ENCODE measurements at regions not wholly inside any gene's neighbourhood (a gene's known extent, or its start where the extent isn't known, plus 50 kb on each side); places are given as distances from the start of the nearest gene placed in this dataset.

GRCh38 chr5:52498607-52499006, 289.1 kb upstream of the ITGA1 start:
- no peak overlapping the region for H3K27ac ChIP-seq
- no peaks in the 10 kb centered on the region for H3K9me3 ChIP-seq
- no peak overlapping the region for H3K4me3 ChIP-seq
- no peak for ATAC-seq
- H3K27me3 ChIP-seq, result no peaks in the 10 kb centered on the region
- TF ChIP-seq EP300 (IDR thresholded peaks at IDR 0.05) (no peak), CTCF (IDR thresholded peaks at IDR 0.05) (no peak), POLR2AphosphoS5 (IDR thresholded peaks at IDR 0.05) (no peak), POLR2A (IDR thresholded peaks at IDR 0.05) (no peak)
- no peaks in the 10 kb centered on the region for H3K36me3 ChIP-seq
- no peaks in the 10 kb centered on the region for H3K4me1 ChIP-seq

- WGBS, 2 donors (ENCODE audit: low coverage in 1 of 2), result 84 to 90% methylated on average over 5 of the region's 5 CpGs
- TF ChIP-seq POLR2A (IDR thresholded peaks at IDR 0.05) (no peak), POLR2AphosphoS5 (IDR thresholded peaks at IDR 0.05) (no peak), EP300 (IDR thresholded peaks at IDR 0.05) (no peak), CTCF (IDR thresholded peaks at IDR 0.05) (no peak)
- Histone ChIP-seq H3K4me3 (no peak overlapping the region), H3K36me3 (no peaks in the 10 kb centered on the region), H3K27me3 (no peaks in the 10 kb centered on the region), H3K27ac (no peak overlapping the region), H3K4me1 (peaks cover 0 to 12% (median 0%) of the 10 kb centered on the region in 3 donors), H3K9me3 (no peaks in the 10 kb centered on the region)
- no peak for ATAC-seq
Measured at GRCh38 chr5:52502460-52502999, 285.2 kb upstream of the ITGA1 start.

- 80 to 89% methylated on average over 4 to 6 of the region's 6 CpGs for WGBS, 2 donors (ENCODE audit: low coverage in 1 of 2)
- no peaks in the 10 kb centered on the region for H3K36me3 ChIP-seq
- H3K27ac ChIP-seq, result no peak overlapping the region
- no peak for ATAC-seq
- H3K27me3 ChIP-seq, result no peaks in the 10 kb centered on the region
- TF ChIP-seq POLR2A (IDR thresholded peaks at IDR 0.05) (no peak), CTCF (IDR thresholded peaks at IDR 0.05) (no peak), EP300 (IDR thresholded peaks at IDR 0.05) (no peak), POLR2AphosphoS5 (IDR thresholded peaks at IDR 0.05) (no peak)
- H3K4me1 ChIP-seq, result peaks cover 0 to 12% (median 0%) of the 10 kb centered on the region in 3 donors
- H3K4me3 ChIP-seq, result no peak overlapping the region
- H3K9me3 ChIP-seq, result no peaks in the 10 kb centered on the region
Measured at GRCh38 chr5:52504584-52505240, 283.0 kb upstream of the ITGA1 start.

GRCh38 chr5:52517667-52518066, 270.0 kb upstream of the ITGA1 start:
- H3K27me3 ChIP-seq, result no peaks in the 10 kb centered on the region
- no peak for ATAC-seq
- peaks cover 0 to 9% (median 0%) of the 10 kb centered on the region in 3 donors for H3K9me3 ChIP-seq
- H3K27ac ChIP-seq, result no peak overlapping the region
- H3K4me1 ChIP-seq, result no peaks in the 10 kb centered on the region
- H3K36me3 ChIP-seq, result no peaks in the 10 kb centered on the region
- H3K4me3 ChIP-seq, result no peak overlapping the region
- TF ChIP-seq CTCF (IDR thresholded peaks at IDR 0.05), result no peak
- TF ChIP-seq POLR2AphosphoS5 (IDR thresholded peaks at IDR 0.05), result no peak
- no peak for TF ChIP-seq EP300 (IDR thresholded peaks at IDR 0.05)
- TF ChIP-seq POLR2A (IDR thresholded peaks at IDR 0.05), result no peak
- WGBS, 2 donors (ENCODE audit: low coverage in 1 of 2), result 94% methylated on average over 10 of the region's 18 CpGs; no CpG with 5 or more reads in 1 of the 2 donors

GRCh38 chr5:52520171-52520570, 267.5 kb upstream of the ITGA1 start:
- Histone ChIP-seq H3K36me3 (no peaks in the 10 kb centered on the region), H3K27me3 (no peaks in the 10 kb centered on the region), H3K4me1 (no peaks in the 10 kb centered on the region), H3K4me3 (no peak overlapping the region), H3K27ac (no peak overlapping the region), H3K9me3 (no peaks in the 10 kb centered on the region)
- no peak for ATAC-seq
- TF ChIP-seq EP300 (IDR thresholded peaks at IDR 0.05) (no peak), CTCF (IDR thresholded peaks at IDR 0.05) (no peak), POLR2AphosphoS5 (IDR thresholded peaks at IDR 0.05) (no peak), POLR2A (IDR thresholded peaks at IDR 0.05) (no peak)
- WGBS, 2 donors (ENCODE audit: low coverage in 1 of 2), result 71 to 89% methylated on average over 2 to 3 of the region's 3 CpGs
